ENCODE measurements at regions not wholly inside any gene's neighbourhood (a gene's known extent, or its start where the extent isn't known, plus 50 kb on each side); places are given as distances from the start of the nearest gene placed in this dataset.
"Not testable (repeated sequence)": the region's sequence is repeated elsewhere in the genome, so short reads cannot be mapped to it uniquely, and the experiment has no call there.

- not testable (repeated sequence) for TF ChIP-seq POLR2AphosphoS5, CTCF, POLR2A (IDR thresholded peaks at IDR 0.05)
Measured at GRCh38 chr16:22651111-22651817, 140.6 kb downstream of the NPIPB5 start.
